GM19025 (cell line): ENCODE measurements at regions not wholly inside any gene's neighbourhood (a gene's known extent, or its start where the extent isn't known, plus 50 kb on each side); places are given as distances from the start of the nearest gene placed in this dataset.

Source experiments
- ATAC-seq: cut with Tn5 transposase; IDR thresholded peaks from one replicate; pipeline ENCODE4 v1.9.1; 2021; ENCODE audit warnings: mild to moderate bottlenecking, low read depth, moderate library complexity; ENCODE audit not compliant: unreplicated experiment

GRCh38 chr16:56140645-56141044 lies 50.6 kb upstream of the GNAO1 start:
- no peak for ATAC-seq

DNA sequence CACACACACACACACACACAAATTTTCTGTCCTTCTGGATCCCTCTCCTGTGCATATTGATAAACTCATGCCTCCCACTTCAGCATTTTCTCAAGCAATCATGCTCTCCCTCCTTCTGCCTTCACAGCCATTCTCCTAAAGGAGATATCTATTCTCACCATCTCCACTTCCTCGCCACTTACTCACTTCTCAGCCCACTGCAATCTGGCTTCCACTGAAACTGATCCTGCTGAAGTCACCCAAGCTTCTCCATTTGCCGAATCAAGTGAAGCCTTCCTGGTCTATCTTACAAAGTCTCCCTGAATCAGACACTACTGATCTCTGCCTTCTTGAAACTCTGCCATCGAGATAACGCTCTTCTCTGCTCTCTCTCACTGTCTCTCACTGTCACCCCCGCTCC lies 54.0 kb upstream of the GNAO1 start:
- ATAC-seq = no peak

- ATAC-seq = no peak
Observed at GRCh38 chr16:56136256-56136655, 55.0 kb upstream of the GNAO1 start.

DNA sequence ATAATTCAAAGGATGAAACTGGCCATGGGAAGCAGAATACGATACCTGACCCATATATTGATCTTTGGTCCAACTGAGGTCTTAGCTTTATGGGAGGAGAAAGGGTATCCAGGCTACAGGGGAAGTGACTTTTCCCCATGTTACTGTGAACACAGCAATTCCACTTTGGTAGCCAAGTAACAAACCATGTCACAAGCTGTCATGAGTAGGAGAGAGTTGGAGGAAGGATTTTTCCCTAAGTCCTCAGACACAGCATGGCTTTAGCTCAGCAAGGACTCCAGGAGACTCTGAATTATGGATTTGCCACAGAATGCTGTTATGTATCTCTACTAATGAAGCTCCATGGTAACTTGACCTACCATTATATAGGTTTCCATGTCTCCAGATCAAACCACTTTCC lies 56.5 kb upstream of the GNAO1 start:
- no peak for ATAC-seq

DNA sequence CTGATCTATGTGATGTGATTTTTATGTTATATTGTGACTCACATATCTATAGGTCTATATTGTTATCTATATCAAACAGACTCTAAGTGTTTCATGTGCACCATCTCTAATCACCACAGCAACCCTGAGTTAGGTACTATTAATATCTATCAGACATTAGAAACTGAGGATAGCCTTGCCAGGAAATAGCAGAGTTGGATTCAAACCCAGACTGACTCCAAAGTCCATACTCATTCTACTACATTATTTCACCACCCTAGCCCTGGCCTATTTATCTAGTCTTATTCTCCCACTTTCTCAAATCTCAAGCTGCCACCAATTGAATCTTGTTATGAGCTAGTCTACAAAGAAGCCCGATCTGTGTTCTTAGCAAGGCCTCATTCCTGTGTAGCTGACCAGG lies 65.4 kb upstream of the GNAO1 start:
- no peak for ATAC-seq

GRCh38 chr16:56122251-56122650 lies 69.0 kb upstream of the GNAO1 start:
- no peak for ATAC-seq

DNA sequence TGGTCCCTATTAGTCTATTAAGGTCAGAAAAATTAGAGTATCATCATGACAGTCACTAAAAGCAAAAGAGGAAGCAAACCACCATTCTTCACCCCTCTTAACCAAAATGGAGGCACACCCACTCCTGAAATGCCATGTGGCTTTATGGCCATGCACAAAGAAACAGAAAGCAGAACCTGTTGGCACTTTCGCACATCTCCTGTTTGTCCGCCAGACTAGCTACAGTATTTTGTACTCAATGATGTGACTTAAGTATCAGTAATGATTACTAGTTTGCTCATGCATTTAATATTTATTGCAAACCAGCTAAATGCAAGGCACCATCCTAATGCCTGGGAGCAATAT lies 70.2 kb upstream of the GNAO1 start:
- no peak for ATAC-seq

DNA sequence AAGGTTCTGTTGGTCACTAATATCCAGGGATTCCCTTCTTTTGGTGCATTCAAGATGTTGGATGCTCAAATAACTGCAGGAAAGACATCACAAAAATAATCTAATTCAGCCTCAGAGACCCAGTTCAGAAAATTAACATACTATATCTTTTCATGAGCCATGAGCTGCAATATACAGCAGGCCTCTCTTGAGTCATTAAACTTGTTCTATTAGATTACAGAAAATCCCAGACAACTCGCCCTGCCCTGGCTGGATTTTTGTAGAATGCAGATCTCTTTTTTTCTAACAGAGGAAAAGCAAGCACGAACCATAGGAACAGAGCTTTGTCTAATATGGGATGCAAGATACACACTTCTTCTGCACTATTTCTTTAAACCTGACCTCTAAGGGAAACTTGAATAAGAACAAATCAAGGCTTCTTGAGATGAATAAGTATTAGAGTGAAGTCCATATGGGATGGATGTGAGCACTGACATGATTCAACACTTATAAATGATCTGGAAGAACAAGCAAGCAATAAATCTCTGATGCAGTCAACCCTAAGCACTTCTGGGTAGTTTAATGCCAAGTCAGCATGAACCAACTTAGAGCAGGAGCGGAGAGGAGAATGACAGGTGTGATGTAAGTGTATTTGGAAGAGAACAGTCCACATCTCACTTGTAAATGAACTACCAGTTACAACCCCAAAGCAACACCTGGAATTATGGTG lies 70.7 kb upstream of the GNAO1 start:
- ATAC-seq = no peak

DNA sequence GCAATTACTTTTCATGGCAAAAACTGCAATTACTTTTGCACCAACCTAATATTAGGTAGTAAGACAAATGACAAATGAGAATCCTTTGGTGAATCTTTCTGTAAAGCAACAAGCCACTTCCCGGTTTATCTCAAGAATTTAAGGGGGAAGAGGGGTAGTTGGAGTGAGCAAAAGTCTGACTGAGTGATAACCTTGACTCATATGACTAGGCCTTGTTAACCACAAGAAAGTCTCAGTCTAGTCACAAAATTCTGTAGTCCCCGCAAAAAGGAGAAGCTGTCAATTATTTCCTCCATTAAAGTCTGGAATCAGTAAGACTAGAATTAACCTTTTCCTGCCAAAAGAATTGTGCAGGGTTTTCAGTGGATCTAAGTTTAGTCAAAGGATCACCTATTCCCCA lies 72.2 kb upstream of the GNAO1 start:
- no peak for ATAC-seq

DNA sequence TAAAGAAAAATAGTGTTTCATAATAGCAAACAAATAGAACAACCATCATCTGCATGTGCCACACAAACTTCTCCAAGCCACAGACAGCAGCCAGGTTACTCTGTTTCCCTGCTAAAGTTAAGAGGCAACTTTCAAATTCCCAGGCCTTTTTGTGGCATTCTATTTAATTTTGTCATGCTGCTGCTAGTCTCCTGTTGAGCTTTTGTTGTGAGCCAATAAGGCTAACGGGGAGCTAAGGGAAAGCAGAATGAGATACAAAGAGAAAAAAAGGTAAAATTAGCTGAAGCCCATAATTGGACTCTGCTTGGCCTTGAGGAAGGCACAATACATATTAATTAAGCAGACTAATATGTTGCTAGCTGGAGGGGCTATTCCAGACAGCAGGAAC lies 74.7 kb upstream of the GNAO1 start:
- no peak for ATAC-seq

GRCh38 chr16:56115817-56116576 lies 75.3 kb upstream of the GNAO1 start:
- ATAC-seq = no peak

DNA sequence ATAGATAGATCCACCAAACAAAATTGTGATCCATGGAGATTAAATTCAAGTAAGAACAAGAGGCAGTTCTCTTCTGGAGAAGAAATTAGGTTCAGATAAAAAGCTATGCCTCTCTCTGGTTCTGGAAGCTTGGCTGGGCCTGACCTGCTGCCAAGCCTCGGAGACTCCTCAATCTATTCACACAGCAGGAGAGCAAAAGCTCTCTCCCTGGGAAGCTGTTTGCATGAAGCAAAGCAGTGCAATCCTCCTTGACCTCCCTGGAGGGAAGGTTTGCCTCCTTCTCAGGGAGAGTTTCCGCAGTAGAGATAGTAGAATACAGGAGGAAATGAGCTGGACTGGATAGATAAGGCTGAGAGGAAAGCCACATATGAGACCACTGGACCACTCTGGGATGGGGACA lies 78.1 kb upstream of the GNAO1 start:
- no peak for ATAC-seq

GRCh38 chr16:56111100-56111499 lies 80.2 kb upstream of the GNAO1 start:
- no peak for ATAC-seq

DNA sequence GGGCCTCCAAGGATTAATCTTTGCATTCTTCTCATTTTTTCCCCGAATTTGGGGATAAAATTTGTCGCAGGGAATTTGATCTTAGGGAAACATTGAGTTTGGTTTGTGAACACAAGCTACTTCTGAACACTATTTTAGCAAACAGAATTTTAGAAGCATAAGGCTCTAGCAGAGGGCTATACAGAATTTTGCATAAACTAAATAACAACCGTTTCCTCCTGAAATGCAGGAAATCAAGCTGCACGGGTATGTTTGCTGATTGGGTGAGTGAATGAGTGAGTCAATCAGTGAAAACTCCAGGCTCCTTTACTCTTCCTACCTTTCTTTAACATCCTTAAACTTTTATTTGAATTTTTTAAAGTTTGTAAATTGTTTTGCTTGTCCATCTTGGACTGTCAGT lies 81.3 kb upstream of the GNAO1 start:
- no peak for ATAC-seq

DNA sequence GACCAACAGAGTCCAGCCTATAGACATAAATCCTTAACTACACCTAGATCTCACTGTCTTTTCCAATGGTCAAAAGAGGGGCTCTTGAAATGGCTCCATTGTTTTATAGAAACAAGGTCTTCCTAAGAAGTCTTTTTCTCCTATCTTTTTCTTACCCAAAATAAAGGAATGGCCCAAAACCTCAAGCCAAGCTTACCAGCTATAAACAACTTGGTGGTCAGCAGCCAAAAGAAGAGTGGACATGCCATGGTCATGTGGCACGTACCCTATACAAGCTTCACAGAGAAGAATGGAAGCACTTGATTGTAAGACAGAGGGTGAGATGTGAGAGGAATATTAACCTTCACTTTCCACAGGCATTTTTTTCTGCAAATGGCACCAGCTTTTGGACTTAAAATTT lies 82.1 kb upstream of the GNAO1 start:
- no peak for ATAC-seq

DNA sequence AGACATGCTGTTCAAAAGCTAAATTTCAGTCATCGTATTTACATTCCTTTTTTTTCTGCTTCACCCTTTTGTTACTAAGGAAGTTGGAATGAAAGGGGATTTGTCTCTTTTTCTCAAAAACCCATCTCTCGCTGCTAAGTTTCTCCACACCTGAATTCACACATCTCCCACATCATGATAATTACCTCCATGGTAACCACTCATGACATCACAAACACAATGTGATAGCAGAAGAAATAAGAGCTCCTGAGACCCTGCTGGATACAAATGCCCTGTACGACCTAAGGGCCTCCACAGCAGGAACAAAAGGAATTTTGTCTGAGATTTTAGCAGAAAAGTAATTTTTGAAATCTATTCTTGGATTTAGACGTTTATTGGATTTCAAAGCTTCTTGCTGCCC lies 82.6 kb upstream of the GNAO1 start:
- ATAC-seq = no peak

GRCh38 chr16:56108056-56108471 lies 83.2 kb upstream of the GNAO1 start:
- no peak for ATAC-seq

DNA sequence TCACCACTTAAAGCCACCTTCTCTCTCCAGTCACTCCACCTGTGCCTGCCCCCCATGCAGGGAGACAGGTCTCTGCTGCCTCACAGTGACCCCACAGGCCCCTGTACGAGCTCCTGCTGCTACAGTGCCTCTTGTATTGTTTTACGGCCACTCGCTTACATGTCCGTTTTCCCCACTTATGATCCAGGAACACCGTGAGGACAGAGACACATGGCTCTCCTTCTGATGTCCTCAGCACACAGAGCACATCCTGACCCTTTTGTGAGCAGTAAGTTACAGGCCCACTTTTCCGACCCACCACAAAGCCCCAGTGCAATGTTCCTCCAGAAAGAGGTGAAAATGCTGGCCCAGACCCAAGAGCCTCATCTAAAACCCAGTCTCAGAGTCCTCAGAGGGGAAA lies 84.8 kb upstream of the GNAO1 start:
- no peak for ATAC-seq

DNA sequence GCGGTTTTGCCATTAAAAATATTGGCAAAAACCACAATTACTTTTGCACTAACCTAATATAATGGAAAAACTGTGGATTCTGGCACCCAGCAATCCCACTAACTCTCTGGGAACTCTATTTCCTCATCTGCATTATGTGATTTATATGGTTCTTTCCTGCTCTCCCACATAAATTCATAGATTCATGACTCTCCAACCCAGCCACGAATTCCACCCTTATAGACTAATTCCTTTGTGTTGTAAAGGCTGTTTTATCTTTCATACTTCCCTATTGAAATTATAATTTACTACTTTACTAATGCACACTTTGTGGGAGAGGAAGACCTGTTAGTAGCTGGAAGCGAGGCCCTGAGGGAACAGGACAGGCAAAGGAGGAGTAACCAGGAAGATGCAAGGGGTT lies 88.4 kb upstream of the GNAO1 start:
- no peak for ATAC-seq

GRCh38 chr16:56102183-56102686 lies 89.1 kb upstream of the GNAO1 start:
- ATAC-seq = no peak

DNA sequence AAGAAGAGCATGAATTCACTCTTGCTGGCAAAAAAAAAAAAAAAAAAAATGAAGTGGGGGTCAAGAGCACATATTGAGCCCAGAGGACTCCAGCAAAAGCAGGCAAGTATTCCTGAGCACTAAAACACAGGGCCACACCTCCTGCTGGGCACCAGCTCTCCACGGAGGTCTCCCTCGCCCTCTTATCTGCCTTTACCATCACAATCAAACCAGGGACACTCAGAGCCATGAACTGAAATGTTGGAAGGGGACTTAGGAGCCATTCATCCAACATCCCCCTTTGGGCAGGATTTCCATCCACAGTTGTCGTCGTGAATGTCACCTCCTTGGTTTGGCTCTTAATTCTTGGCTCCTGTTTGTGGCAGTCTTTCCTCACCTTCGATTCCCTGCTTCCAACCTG lies 89.8 kb upstream of the GNAO1 start:
- no peak for ATAC-seq

GRCh38 chr16:56097306-56097705 lies 94.0 kb upstream of the GNAO1 start:
- no peak for ATAC-seq
